GM23338 (cell line): ENCODE measurements at regions not wholly inside any gene's neighbourhood (a gene's known extent, or its start where the extent isn't known, plus 50 kb on each side); places are given as distances from the start of the nearest gene placed in this dataset.

Experiments
- CREB1 ChIP-seq: fragments of 250-450 bp; sonication (Bioruptor Pico); IDR thresholded peaks from 2 replicates; pipeline ENCODE4 v1.5.0; 2020; ENCODE audit warnings: low read depth, mild to moderate bottlenecking, moderate library complexity
- CTCF ChIP-seq, 2 experiments: fragments of 200-600 bp in 1 of 2; sonication (generic) in 1 of 2; conservative IDR thresholded peaks; 2 replicates each; pipeline versions ENCODE4 v1.5.1 to v1.6.1; 2016 to 2017; ENCODE audit warnings: antibody characterized with exemption in 2 of 2, low read depth in 2 of 2, mild to moderate bottlenecking in 2 of 2, moderate library complexity in 1 of 2
- EZH2 ChIP-seq: fragments of 200-600 bp; sonication (generic); IDR thresholded peaks from one replicate; pipeline ENCODE4 v1.8.0; 2017; ENCODE audit warnings: antibody characterized with exemption, mild to moderate bottlenecking, low read depth; ENCODE audit not compliant: unreplicated experiment
- EZH2phosphoT487 ChIP-seq: fragments of 200-600 bp; sonication (generic); IDR thresholded peaks from one replicate; pipeline ENCODE4 v1.8.1; 2018; ENCODE audit warnings: antibody characterized with exemption; ENCODE audit not compliant: unreplicated experiment
- JUNB ChIP-seq: IDR thresholded peaks from one replicate; pipeline ENCODE4 v1.6.1; 2016; ENCODE audit warnings: antibody characterized with exemption; ENCODE audit not compliant: unreplicated experiment
- NANOG ChIP-seq: IDR thresholded peaks from 2 replicates; pipeline ENCODE4 v1.6.1; 2016; ENCODE audit warnings: antibody characterized with exemption, borderline replicate concordance
- POLR2AphosphoS5 ChIP-seq: IDR thresholded peaks from 2 replicates; pipeline ENCODE4 v1.6.1; 2016; ENCODE audit warnings: antibody characterized with exemption, low read depth
- REST ChIP-seq: IDR thresholded peaks from one replicate; pipeline ENCODE4 v1.6.1; 2018; ENCODE audit warnings: antibody characterized with exemption; ENCODE audit not compliant: unreplicated experiment
- STAT1 ChIP-seq: IDR thresholded peaks from one replicate; pipeline ENCODE4 v1.6.1; 2016; ENCODE audit warnings: antibody characterized with exemption; ENCODE audit not compliant: unreplicated experiment
- ZNF114 ChIP-seq: fragments of 250-450 bp; sonication (Bioruptor Pico); IDR thresholded peaks from 2 replicates; pipeline ENCODE4 v1.5.0; 2020; ENCODE audit warnings: mild to moderate bottlenecking, moderate library complexity
- ZNF331 ChIP-seq: fragments of 250-450 bp; sonication (Bioruptor Pico); IDR thresholded peaks from 2 replicates; pipeline ENCODE4 v1.5.0; 2020; ENCODE audit warnings: low read depth, mild to moderate bottlenecking, moderate library complexity

GRCh38 chr16:65663774-65664173 lies 541.9 kb upstream of the CDH11 start:
- TF ChIP-seq CTCF (conservative IDR thresholded peaks at IDR 0.05; ENCODE audit: low read depth in 2 of 2): no peak
- no peak for TF ChIP-seq REST
- TF ChIP-seq POLR2AphosphoS5: no peak
- TF ChIP-seq EZH2phosphoT487: no peak
- no peak for TF ChIP-seq CREB1 (CRISPR knock-in tag)
- TF ChIP-seq EZH2: no peak
- no peak for TF ChIP-seq JUNB
- TF ChIP-seq ZNF331: no peak
- no peak for TF ChIP-seq NANOG
- TF ChIP-seq ZNF114: no peak
- no peak for TF ChIP-seq STAT1
